Osteocyte (in vitro differentiated cells): ENCODE measurements at regions not wholly inside any gene's neighbourhood (a gene's known extent, or its start where the extent isn't known, plus 50 kb on each side); places are given as distances from the start of the nearest gene placed in this dataset.

Experiments
- DNase-seq: peaks from one replicate; pipeline ENCODE4 v3.0.0; 2021; ENCODE audit warnings: mixed read lengths; ENCODE audit not compliant: unreplicated experiment; ENCODE audit errors: extremely low spot score
- H3K27ac Mint-ChIP-seq: one replicate; pipeline ENCODE4 v1.8.0; 2021; ENCODE audit warnings: mild to moderate bottlenecking, mixed read lengths; ENCODE audit not compliant: unreplicated experiment
- H3K27me3 Mint-ChIP-seq: one replicate; pipeline ENCODE4 v1.8.0; 2021; ENCODE audit warnings: mixed read lengths; ENCODE audit not compliant: unreplicated experiment
- H3K36me3 Mint-ChIP-seq: one replicate; pipeline ENCODE4 v1.8.0; 2021; ENCODE audit warnings: mixed read lengths; ENCODE audit not compliant: unreplicated experiment
- H3K4me1 Mint-ChIP-seq: one replicate; pipeline ENCODE4 v1.8.0; 2021; ENCODE audit warnings: mixed read lengths; ENCODE audit not compliant: unreplicated experiment
- H3K4me3 Mint-ChIP-seq: one replicate; pipeline ENCODE4 v1.8.0; 2021; ENCODE audit warnings: mild to moderate bottlenecking, moderate library complexity, mixed read lengths; ENCODE audit not compliant: unreplicated experiment
- H3K9me3 Mint-ChIP-seq: one replicate; pipeline ENCODE4 v1.8.0; 2021; ENCODE audit warnings: mixed read lengths; ENCODE audit not compliant: unreplicated experiment
- CTCF ChIP-seq: fragments of 200-600 bp; sonication (generic); IDR thresholded peaks from 2 replicates; pipeline ENCODE4 v1.5.0; 2021; ENCODE audit warnings: antibody characterized with exemption, mild to moderate bottlenecking, moderate library complexity

- no peaks in the 10 kb centered on the region for H3K9me3 Mint-ChIP-seq
- no peaks in the 10 kb centered on the region for H3K27me3 Mint-ChIP-seq
Observed at GRCh38 chr14:38762845-38763244, 340.2 kb downstream of the SEC23A start.

GRCh38 chr14:38762426-38762825, 340.6 kb downstream of the SEC23A start:
- H3K36me3 Mint-ChIP-seq, result no peaks in the 10 kb centered on the region
- no peak overlapping the region for H3K4me3 Mint-ChIP-seq
- no peak overlapping the region for H3K27ac Mint-ChIP-seq
- no peaks in the 10 kb centered on the region for H3K27me3 Mint-ChIP-seq
- DNase-seq, result no peak
- no peaks in the 10 kb centered on the region for H3K4me1 Mint-ChIP-seq
- TF ChIP-seq CTCF, result no peak
- no peaks in the 10 kb centered on the region for H3K9me3 Mint-ChIP-seq

More at GRCh38 chr14:38762845-38763244, 340.2 kb downstream of the SEC23A start:
- Mint-ChIP-seq H3K4me3 (no peak overlapping the region), H3K4me1 (no peaks in the 10 kb centered on the region), H3K27ac (no peak overlapping the region), H3K36me3 (no peaks in the 10 kb centered on the region)
- TF ChIP-seq CTCF, result no peak
- DNase-seq, result no peak

- DNase-seq, result no peak
- no peak for TF ChIP-seq CTCF
- no peak overlapping the region for H3K4me3 Mint-ChIP-seq
- H3K27ac Mint-ChIP-seq, result no peak overlapping the region
- no peaks in the 10 kb centered on the region for H3K36me3 Mint-ChIP-seq
- H3K27me3 Mint-ChIP-seq, result no peaks in the 10 kb centered on the region
- no peaks in the 10 kb centered on the region for H3K9me3 Mint-ChIP-seq
- no peaks in the 10 kb centered on the region for H3K4me1 Mint-ChIP-seq
Observed at GRCh38 chr14:38761033-38761432, 342.0 kb downstream of the SEC23A start.

- H3K27me3 Mint-ChIP-seq, result no peaks in the 10 kb centered on the region
- no peaks in the 10 kb centered on the region for H3K4me1 Mint-ChIP-seq
- no peak overlapping the region for H3K27ac Mint-ChIP-seq
- no peaks in the 10 kb centered on the region for H3K36me3 Mint-ChIP-seq
- no peak for TF ChIP-seq CTCF
- no peaks in the 10 kb centered on the region for H3K9me3 Mint-ChIP-seq
- DNase-seq, result no peak
- H3K4me3 Mint-ChIP-seq, result no peak overlapping the region
Observed at GRCh38 chr14:38758661-38759060, 344.4 kb downstream of the SEC23A start.

- TF ChIP-seq CTCF, result no peak
- DNase-seq, result no peak
- H3K9me3 Mint-ChIP-seq, result no peaks in the 10 kb centered on the region
- no peaks in the 10 kb centered on the region for H3K27me3 Mint-ChIP-seq
- H3K27ac Mint-ChIP-seq, result no peak overlapping the region
- no peaks in the 10 kb centered on the region for H3K36me3 Mint-ChIP-seq
- no peaks in the 10 kb centered on the region for H3K4me1 Mint-ChIP-seq
- H3K4me3 Mint-ChIP-seq, result no peak overlapping the region
Observed at GRCh38 chr14:38755036-38755435, 348.0 kb downstream of the SEC23A start.
